ENCODE measurements at regions not wholly inside any gene's neighbourhood (a gene's known extent, or its start where the extent isn't known, plus 50 kb on each side); places are given as distances from the start of the nearest gene placed in this dataset.
"Not testable (repeated sequence)": the region's sequence is repeated elsewhere in the genome, so short reads cannot be mapped to it uniquely, and the experiment has no call there.

GRCh38 chr12:25797386-25797785 lies 161.1 kb upstream of the RASSF8 start:
- ChIA-PET POLR2A (no interaction called here), CTCF (no interaction called here)
- TF ChIP-seq CTCF (IDR thresholded peaks at IDR 0.05; ENCODE audit: control extremely low read depth, extremely low read depth, low read depth, missing control alignments) = no peak
- DNase-seq (ENCODE audit: extremely low spot score) = no peak

- CTCF ChIA-PET = no interaction called here
- no peak for DNase-seq (ENCODE audit: extremely low spot score)
- TF ChIP-seq CTCF (IDR thresholded peaks at IDR 0.05; ENCODE audit: control extremely low read depth, extremely low read depth, low read depth, missing control alignments) = no peak
- POLR2A ChIA-PET = no interaction called here
Measured at GRCh38 chr12:25797949-25798348, 160.5 kb upstream of the RASSF8 start.

GRCh38 chr12:25800101-25800500 lies 158.4 kb upstream of the RASSF8 start:
- ChIA-PET POLR2A (no interaction called here), CTCF (interaction anchor here (1.4 kb wide), 1 partner anchor 21 kb away, joined by 4 read pairs; no protein-coding TSS in a partner anchor)
- DNase-seq (ENCODE audit: extremely low spot score) = no peak
- TF ChIP-seq CTCF (IDR thresholded peaks at IDR 0.05; ENCODE audit: control extremely low read depth, extremely low read depth, low read depth, missing control alignments) = no peak

- ChIA-PET POLR2A (no interaction called here), CTCF (interaction anchor here (1.3 kb wide), 1 partner anchor 14 kb away, joined by 3 read pairs; no protein-coding TSS in a partner anchor)
- TF ChIP-seq CTCF (IDR thresholded peaks at IDR 0.05; ENCODE audit: control extremely low read depth, extremely low read depth, low read depth, missing control alignments) = no peak
- no peak for DNase-seq (ENCODE audit: extremely low spot score)
Measured at GRCh38 chr12:25801734-25802133, 156.7 kb upstream of the RASSF8 start.

GRCh38 chr12:25802143-25802542 lies 156.3 kb upstream of the RASSF8 start:
- POLR2A ChIA-PET = no interaction called here
- no peak for DNase-seq (ENCODE audit: extremely low spot score)
- CTCF ChIA-PET = interaction anchor here (1.3 kb wide), 1 partner anchor 13 kb away, joined by 3 read pairs; no protein-coding TSS in a partner anchor
- TF ChIP-seq CTCF (IDR thresholded peaks at IDR 0.05; ENCODE audit: control extremely low read depth, extremely low read depth, low read depth, missing control alignments) = no peak

- POLR2A ChIA-PET; DNase-seq (ENCODE audit: extremely low spot score): not testable (repeated sequence)
- CTCF ChIA-PET = interaction anchor here (1.3 kb wide), 1 partner anchor 12 kb away, joined by 3 read pairs; no protein-coding TSS in a partner anchor
Measured at GRCh38 chr12:25803029-25803664, 155.3 kb upstream of the RASSF8 start.

- CTCF ChIA-PET; DNase-seq (ENCODE audit: extremely low spot score); POLR2A ChIA-PET: not testable (repeated sequence)
Measured at GRCh38 chr12:25804286-25804685, 154.2 kb upstream of the RASSF8 start.

GRCh38 chr12:25806271-25806670 lies 152.2 kb upstream of the RASSF8 start:
- POLR2A ChIA-PET = no interaction called here
- CTCF ChIA-PET = no interaction called here
- no peak for DNase-seq (ENCODE audit: extremely low spot score)
- TF ChIP-seq CTCF (IDR thresholded peaks at IDR 0.05; ENCODE audit: control extremely low read depth, extremely low read depth, low read depth, missing control alignments) = no peak
